ENCODE measurements at regions not wholly inside any gene's neighbourhood (a gene's known extent, or its start where the extent isn't known, plus 50 kb on each side); places are given as distances from the start of the nearest gene placed in this dataset.
"Not testable (repeated sequence)": the region's sequence is repeated elsewhere in the genome, so short reads cannot be mapped to it uniquely, and the experiment has no call there.

- intact Hi-C loops (cut with DNase I) = no loop called here
- DNase-seq (ENCODE audit: low spot score) = no peak
- ATAC-seq = no peak
Measured at GRCh38 chr13:90869580-90869979, 477.9 kb upstream of the MIR17HG start.

GRCh38 chr13:90872491-90873025, 474.9 kb upstream of the MIR17HG start:
- ATAC-seq = no peak
- intact Hi-C loops (cut with DNase I) = no loop called here
- DNase-seq (ENCODE audit: low spot score) = no peak

- ATAC-seq (no peak), DNase-seq (ENCODE audit: low spot score) (no peak)
- intact Hi-C loops (cut with DNase I) = no loop called here
Measured at GRCh38 chr13:90880790-90881189, 466.7 kb upstream of the MIR17HG start.

- intact Hi-C loops (cut with DNase I) = no loop called here
- DNase-seq (ENCODE audit: low spot score) (no peak), ATAC-seq (no peak)
Measured at GRCh38 chr13:90882551-90882950, 464.9 kb upstream of the MIR17HG start.

- intact Hi-C loops (cut with DNase I) = no loop called here
- no peak for DNase-seq (ENCODE audit: low spot score)
Measured at GRCh38 chr13:90883592-90883991, 463.9 kb upstream of the MIR17HG start.

GRCh38 chr13:90884066-90884465, 463.4 kb upstream of the MIR17HG start:
- ATAC-seq (no peak), DNase-seq (ENCODE audit: low spot score) (no peak)
- intact Hi-C loops (cut with DNase I) = no loop called here

More at GRCh38 chr13:90883592-90883991, 463.9 kb upstream of the MIR17HG start:
- ATAC-seq = no peak

- intact Hi-C loops (cut with DNase I) = no loop called here
- ATAC-seq (no peak), DNase-seq (ENCODE audit: low spot score) (no peak)
Measured at GRCh38 chr13:90889906-90890834, 457.3 kb upstream of the MIR17HG start.

- ATAC-seq (no peak), DNase-seq (ENCODE audit: low spot score) (no peak)
- intact Hi-C loops (cut with DNase I) = no loop called here
Measured at GRCh38 chr13:90891329-90891728, 456.2 kb upstream of the MIR17HG start.

- ATAC-seq; intact Hi-C loops (cut with DNase I); DNase-seq (ENCODE audit: low spot score): not testable (repeated sequence)
Measured at GRCh38 chr13:90893199-90893598, 454.3 kb upstream of the MIR17HG start.

- ATAC-seq = no peak
- intact Hi-C loops (cut with DNase I) = no loop called here
- no peak for DNase-seq (ENCODE audit: low spot score)
Measured at GRCh38 chr13:90896002-90896401, 451.5 kb upstream of the MIR17HG start.

- ATAC-seq = no peak
- DNase-seq (ENCODE audit: low spot score) = no peak
- intact Hi-C loops (cut with DNase I) = no loop called here
Measured at GRCh38 chr13:90898811-90899210, 448.7 kb upstream of the MIR17HG start.

GRCh38 chr13:90899416-90899815, 448.1 kb upstream of the MIR17HG start:
- DNase-seq (ENCODE audit: low spot score) = no peak

GRCh38 chr13:90902255-90902654, 445.2 kb upstream of the MIR17HG start:
- ATAC-seq (no peak), DNase-seq (ENCODE audit: low spot score) (no peak)
- intact Hi-C loops (cut with DNase I) = no loop called here

More at GRCh38 chr13:90899416-90899815, 448.1 kb upstream of the MIR17HG start:
- intact Hi-C loops (cut with DNase I) = no loop called here
- ATAC-seq = no peak

GRCh38 chr13:90906554-90906953, 440.9 kb upstream of the MIR17HG start:
- ATAC-seq = no peak

GRCh38 chr13:90908792-90909191, 438.7 kb upstream of the MIR17HG start:
- ATAC-seq (no peak), DNase-seq (ENCODE audit: low spot score) (no peak)
- intact Hi-C loops (cut with DNase I) = no loop called here

More at GRCh38 chr13:90906554-90906953, 440.9 kb upstream of the MIR17HG start:
- intact Hi-C loops (cut with DNase I) = no loop called here
- no peak for DNase-seq (ENCODE audit: low spot score)

- DNase-seq (ENCODE audit: low spot score) = no peak
- intact Hi-C loops (cut with DNase I) = no loop called here
Measured at GRCh38 chr13:90910018-90910639, 437.4 kb upstream of the MIR17HG start.

GRCh38 chr13:90912247-90912646, 435.2 kb upstream of the MIR17HG start:
- no peak for ATAC-seq

More at GRCh38 chr13:90910018-90910639, 437.4 kb upstream of the MIR17HG start:
- no peak for ATAC-seq

GRCh38 chr13:90918536-90918935, 429.0 kb upstream of the MIR17HG start:
- DNase-seq (ENCODE audit: low spot score) (no peak), ATAC-seq (no peak)
- intact Hi-C loops (cut with DNase I) = no loop called here

More at GRCh38 chr13:90912247-90912646, 435.2 kb upstream of the MIR17HG start:
- DNase-seq (ENCODE audit: low spot score) = no peak
- intact Hi-C loops (cut with DNase I) = no loop called here

GRCh38 chr13:90919153-90919552, 428.3 kb upstream of the MIR17HG start:
- no peak for ATAC-seq
- intact Hi-C loops (cut with DNase I) = no loop called here

GRCh38 chr13:90926459-90926858, 421.0 kb upstream of the MIR17HG start:
- intact Hi-C loops (cut with DNase I) = no loop called here
- DNase-seq (ENCODE audit: low spot score) (no peak), ATAC-seq (no peak)

More at GRCh38 chr13:90919153-90919552, 428.3 kb upstream of the MIR17HG start:
- no peak for DNase-seq (ENCODE audit: low spot score)

Data from sciatic nerve (tissue), 2 donors.